Kidney epithelial cell (primary cell): ENCODE measurements at regions not wholly inside any gene's neighbourhood (a gene's known extent, or its start where the extent isn't known, plus 50 kb on each side); places are given as distances from the start of the nearest gene placed in this dataset.

Experiments used
- DNase-seq: peaks from one replicate; pipeline ENCODE4 v3.0.0-alpha.2; 2010; ENCODE audit warnings: low read depth
- H3K27me3 ChIP-seq: 2 replicates; pipeline ENCODE4 v1.6.0; 2011; ENCODE audit warnings: low read length; ENCODE audit not compliant: control insufficient read depth, insufficient read depth
- H3K36me3 ChIP-seq: 2 replicates; pipeline ENCODE4 v1.5.1; 2011; ENCODE audit warnings: low read length; ENCODE audit not compliant: control insufficient read depth, insufficient read depth
- H3K4me3 ChIP-seq: 2 replicates; pipeline ENCODE4 v1.5.1; 2011; ENCODE audit warnings: low read depth, mild to moderate bottlenecking, control low read depth, low read length
- CTCF ChIP-seq: IDR thresholded peaks from 2 replicates; pipeline ENCODE4 v1.5.1; 2011; ENCODE audit warnings: mild to moderate bottlenecking, moderate library complexity, low read length, control low read depth, inconsistent platforms; ENCODE audit not compliant: insufficient read depth, poor library complexity, severe bottlenecking

GRCh38 chr3:65193531-65193930 lies 505.7 kb upstream of the ADAMTS9 start:
- no peak for DNase-seq
- Histone ChIP-seq H3K36me3 (no peaks in the 10 kb centered on the region), H3K4me3 (no peak overlapping the region), H3K27me3 (no peaks in the 10 kb centered on the region)
- no peak for TF ChIP-seq CTCF

GRCh38 chr3:65190111-65190510 lies 502.3 kb upstream of the ADAMTS9 start:
- no peak for DNase-seq
- H3K36me3 ChIP-seq: no peaks in the 10 kb centered on the region
- TF ChIP-seq CTCF: no peak
- H3K27me3 ChIP-seq: no peaks in the 10 kb centered on the region
- H3K4me3 ChIP-seq: no peak overlapping the region

GRCh38 chr3:65186268-65186667 lies 498.5 kb upstream of the ADAMTS9 start:
- no peak for TF ChIP-seq CTCF

GRCh38 chr3:65182682-65183081 lies 494.9 kb upstream of the ADAMTS9 start:
- no peak for TF ChIP-seq CTCF
- Histone ChIP-seq H3K36me3 (no peaks in the 10 kb centered on the region), H3K27me3 (no peaks in the 10 kb centered on the region), H3K4me3 (no peak overlapping the region)
- DNase-seq: no peak

More at GRCh38 chr3:65186268-65186667, 498.5 kb upstream of the ADAMTS9 start:
- Histone ChIP-seq H3K4me3 (no peak overlapping the region), H3K36me3 (no peaks in the 10 kb centered on the region), H3K27me3 (no peaks in the 10 kb centered on the region)
- DNase-seq: no peak

GRCh38 chr3:65182085-65182484 lies 494.3 kb upstream of the ADAMTS9 start:
- no peak for DNase-seq
- H3K36me3 ChIP-seq: no peaks in the 10 kb centered on the region
- no peaks in the 10 kb centered on the region for H3K27me3 ChIP-seq
- H3K4me3 ChIP-seq: no peak overlapping the region
- no peak for TF ChIP-seq CTCF

GRCh38 chr3:65181391-65181871 lies 493.6 kb upstream of the ADAMTS9 start:
- no peak overlapping the region for H3K4me3 ChIP-seq
- DNase-seq: no peak
- H3K36me3 ChIP-seq: no peaks in the 10 kb centered on the region
- H3K27me3 ChIP-seq: no peaks in the 10 kb centered on the region
- TF ChIP-seq CTCF: no peak
